Chondrocyte (in vitro differentiated cells): ENCODE measurements at regions not wholly inside any gene's neighbourhood (a gene's known extent, or its start where the extent isn't known, plus 50 kb on each side); places are given as distances from the start of the nearest gene placed in this dataset.
"Not testable (repeated sequence)": the region's sequence is repeated elsewhere in the genome, so short reads cannot be mapped to it uniquely, and the experiment has no call there.

Experiments
- DNase-seq: peaks from one replicate; pipeline ENCODE4 v3.0.0; 2021; ENCODE audit warnings: mixed read lengths, low spot score
- H3K27ac Mint-ChIP-seq: one replicate; pipeline ENCODE4 v1.8.0; 2021; ENCODE audit warnings: mild to moderate bottlenecking, moderate library complexity, mixed read lengths; ENCODE audit not compliant: unreplicated experiment
- H3K27me3 Mint-ChIP-seq: 2 replicates; pipeline ENCODE4 v1.8.0; 2021; ENCODE audit warnings: low read depth, mixed read lengths
- H3K36me3 Mint-ChIP-seq: 2 replicates; pipeline ENCODE4 v1.8.0; 2021; ENCODE audit warnings: low read depth, mixed read lengths
- H3K4me1 Mint-ChIP-seq: 2 replicates; pipeline ENCODE4 v1.8.0; 2021; ENCODE audit warnings: low read depth, mild to moderate bottlenecking, mixed read lengths
- H3K4me3 Mint-ChIP-seq: one replicate; pipeline ENCODE4 v1.8.0; 2021; ENCODE audit warnings: mild to moderate bottlenecking, moderate library complexity, mixed read lengths; ENCODE audit not compliant: unreplicated experiment
- H3K9me3 Mint-ChIP-seq: 2 replicates; pipeline ENCODE4 v1.8.0; 2021; ENCODE audit warnings: low read depth, mixed read lengths
- TF ChIP-seq, protein P1 (sequence below): fragments of 200-600 bp; sonication (generic); IDR thresholded peaks from 2 replicates; pipeline ENCODE4 v1.5.0; 2021; ENCODE audit warnings: antibody characterized with exemption, mild to moderate bottlenecking, moderate library complexity

GRCh38 chr4:55696424-55696823, 60.3 kb upstream of the NMU start:
- H3K27ac Mint-ChIP-seq, H3K4me1 Mint-ChIP-seq, H3K4me3 Mint-ChIP-seq, DNase-seq: not testable (repeated sequence)
- H3K36me3 Mint-ChIP-seq: peaks cover 19% of the 10 kb centered on the region
- H3K9me3 Mint-ChIP-seq: peaks cover 23% of the 10 kb centered on the region
- peaks cover 26% of the 10 kb centered on the region for H3K27me3 Mint-ChIP-seq

DNA sequence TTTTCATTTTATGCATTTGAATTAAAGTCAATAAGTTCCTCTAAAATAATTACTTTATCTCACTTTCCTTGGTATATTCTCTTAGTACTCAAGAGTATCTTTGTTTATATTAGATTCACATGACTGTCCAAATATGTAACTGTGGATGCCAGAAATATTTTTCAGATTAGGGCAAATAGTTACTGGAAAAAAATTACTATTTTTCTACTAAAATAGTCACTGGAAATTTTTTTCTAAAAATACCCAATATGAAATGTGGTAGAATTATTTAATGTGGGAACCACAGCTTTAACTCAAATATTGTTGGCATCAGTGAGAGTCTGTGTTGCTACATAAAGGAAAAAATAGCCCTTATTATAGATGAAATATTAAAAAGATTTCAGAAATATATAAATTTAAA, 70.4 kb upstream of the NMU start:
- H3K4me3 Mint-ChIP-seq: no peak overlapping the region
- H3K27me3 Mint-ChIP-seq: no peaks in the 10 kb centered on the region
- no peak overlapping the region for H3K27ac Mint-ChIP-seq
- H3K36me3 Mint-ChIP-seq: peaks cover 10% of the 10 kb centered on the region
- peaks cover 13% of the 10 kb centered on the region for H3K9me3 Mint-ChIP-seq
- H3K4me1 Mint-ChIP-seq: peaks cover 33% of the 10 kb centered on the region
- DNase-seq: no peak
- TF ChIP-seq, protein P1, sequence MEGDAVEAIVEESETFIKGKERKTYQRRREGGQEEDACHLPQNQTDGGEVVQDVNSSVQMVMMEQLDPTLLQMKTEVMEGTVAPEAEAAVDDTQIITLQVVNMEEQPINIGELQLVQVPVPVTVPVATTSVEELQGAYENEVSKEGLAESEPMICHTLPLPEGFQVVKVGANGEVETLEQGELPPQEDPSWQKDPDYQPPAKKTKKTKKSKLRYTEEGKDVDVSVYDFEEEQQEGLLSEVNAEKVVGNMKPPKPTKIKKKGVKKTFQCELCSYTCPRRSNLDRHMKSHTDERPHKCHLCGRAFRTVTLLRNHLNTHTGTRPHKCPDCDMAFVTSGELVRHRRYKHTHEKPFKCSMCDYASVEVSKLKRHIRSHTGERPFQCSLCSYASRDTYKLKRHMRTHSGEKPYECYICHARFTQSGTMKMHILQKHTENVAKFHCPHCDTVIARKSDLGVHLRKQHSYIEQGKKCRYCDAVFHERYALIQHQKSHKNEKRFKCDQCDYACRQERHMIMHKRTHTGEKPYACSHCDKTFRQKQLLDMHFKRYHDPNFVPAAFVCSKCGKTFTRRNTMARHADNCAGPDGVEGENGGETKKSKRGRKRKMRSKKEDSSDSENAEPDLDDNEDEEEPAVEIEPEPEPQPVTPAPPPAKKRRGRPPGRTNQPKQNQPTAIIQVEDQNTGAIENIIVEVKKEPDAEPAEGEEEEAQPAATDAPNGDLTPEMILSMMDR: no peak

DNA sequence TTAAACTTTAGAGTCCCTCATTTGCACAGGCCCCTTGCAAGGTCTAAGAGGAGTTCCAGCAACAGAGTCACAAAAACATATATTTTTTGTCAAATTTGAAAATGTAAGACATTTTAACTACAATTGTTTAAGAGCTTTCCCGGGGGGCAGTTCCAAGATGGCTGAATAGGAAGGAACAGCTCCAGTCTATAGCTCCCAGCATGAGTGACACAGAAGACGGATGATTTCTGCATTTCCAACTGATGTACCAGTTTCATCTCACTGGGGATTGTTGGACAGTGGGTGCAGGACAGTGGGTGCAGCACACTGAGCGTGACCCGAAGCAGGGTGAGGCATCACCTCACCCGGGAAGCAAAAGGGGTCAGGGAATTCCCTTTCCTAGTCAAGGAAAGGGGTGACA, 71.4 kb upstream of the NMU start:
- H3K4me1 Mint-ChIP-seq: peaks cover 33% of the 10 kb centered on the region
- no peak overlapping the region for H3K4me3 Mint-ChIP-seq
- peak overlapping the region; percentile 85 for H3K27ac Mint-ChIP-seq
- H3K36me3 Mint-ChIP-seq: peaks cover 11% of the 10 kb centered on the region
- H3K9me3 Mint-ChIP-seq: peaks cover 16% of the 10 kb centered on the region
- TF ChIP-seq, protein P1: no peak
- H3K27me3 Mint-ChIP-seq: no peaks in the 10 kb centered on the region
- no peak for DNase-seq

DNA sequence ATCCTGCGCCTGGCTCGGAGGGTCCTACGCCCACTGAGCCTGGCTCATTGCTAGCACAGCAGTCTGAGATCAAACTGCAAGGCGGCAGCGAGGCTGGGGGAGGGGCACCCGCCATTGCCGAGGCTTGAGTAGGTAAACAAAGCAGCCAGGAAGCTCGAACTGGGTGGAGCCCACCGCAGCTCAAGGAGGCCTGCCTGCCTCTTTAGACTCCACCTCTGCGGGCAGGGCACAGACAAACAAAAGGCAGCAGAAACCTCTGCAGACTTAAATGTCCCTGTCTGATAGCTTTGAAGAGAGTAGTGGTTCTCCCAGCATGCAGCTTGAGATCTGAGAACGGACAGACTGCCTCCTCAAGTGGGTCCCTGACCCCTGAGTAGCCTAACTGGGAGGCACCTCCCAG, 71.9 kb upstream of the NMU start:
- not testable (repeated sequence) for H3K4me3 Mint-ChIP-seq, H3K27ac Mint-ChIP-seq, DNase-seq, H3K27me3 Mint-ChIP-seq
- peaks cover 13% of the 10 kb centered on the region for H3K36me3 Mint-ChIP-seq
- H3K9me3 Mint-ChIP-seq: peaks cover 18% of the 10 kb centered on the region
- peaks cover 33% of the 10 kb centered on the region for H3K4me1 Mint-ChIP-seq

GRCh38 chr4:55712835-55713234, 76.7 kb upstream of the NMU start:
- H3K4me3 Mint-ChIP-seq, H3K27me3 Mint-ChIP-seq, H3K27ac Mint-ChIP-seq, DNase-seq, H3K4me1 Mint-ChIP-seq: not testable (repeated sequence)
- peaks cover 18% of the 10 kb centered on the region for H3K9me3 Mint-ChIP-seq
- peaks cover 13% of the 10 kb centered on the region for H3K36me3 Mint-ChIP-seq

GRCh38 chr4:55721651-55722050, 85.6 kb upstream of the NMU start:
- no peaks in the 10 kb centered on the region for H3K36me3 Mint-ChIP-seq
- no peak overlapping the region for H3K4me3 Mint-ChIP-seq
- H3K9me3 Mint-ChIP-seq: no peaks in the 10 kb centered on the region
- H3K4me1 Mint-ChIP-seq: peaks cover 4% of the 10 kb centered on the region
- H3K27ac Mint-ChIP-seq: no peak overlapping the region
- TF ChIP-seq, protein P1: no peak
- DNase-seq: no peak
- H3K27me3 Mint-ChIP-seq: no peaks in the 10 kb centered on the region

DNA sequence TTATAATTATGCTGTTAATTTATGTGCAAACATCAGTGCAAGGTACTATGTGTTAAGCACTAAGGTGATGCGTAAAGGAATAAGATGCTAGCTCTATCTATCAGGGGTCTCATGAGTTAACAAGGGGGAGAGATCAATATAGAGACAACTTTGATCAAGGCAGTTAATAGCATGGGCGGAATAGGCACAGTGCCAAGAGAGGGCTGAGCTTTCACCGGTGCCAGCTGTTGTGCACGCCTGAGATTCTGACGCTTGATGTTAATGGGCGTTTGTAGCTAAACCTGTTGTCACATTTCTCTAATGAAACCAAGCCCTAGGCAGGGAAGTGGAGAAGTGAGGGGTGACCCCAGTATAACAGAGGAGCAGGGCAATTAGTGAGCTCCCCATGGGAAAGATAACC, 86.0 kb upstream of the NMU start:
- no peaks in the 10 kb centered on the region for H3K27me3 Mint-ChIP-seq
- TF ChIP-seq, protein P1: no peak
- H3K9me3 Mint-ChIP-seq: no peaks in the 10 kb centered on the region
- H3K27ac Mint-ChIP-seq: no peak overlapping the region
- no peaks in the 10 kb centered on the region for H3K36me3 Mint-ChIP-seq
- H3K4me3 Mint-ChIP-seq: no peak overlapping the region
- peaks cover 4% of the 10 kb centered on the region for H3K4me1 Mint-ChIP-seq
- no peak for DNase-seq
